WTC11 (cell line): ENCODE measurements at regions not wholly inside any gene's neighbourhood (a gene's known extent, or its start where the extent isn't known, plus 50 kb on each side); places are given as distances from the start of the nearest gene placed in this dataset.

ENCODE experiments used
- AFF4 ChIP-seq: sonication (generic); formaldehyde crosslinking; IDR thresholded peaks from 2 replicates; pipeline ENCODE4 v1.8.1; 2023; ENCODE audit warnings: mild to moderate bottlenecking, missing genetic modification reagents, borderline replicate concordance
- ATF1 ChIP-seq: sonication (generic); formaldehyde crosslinking; IDR thresholded peaks from 2 replicates; pipeline ENCODE4 v1.8.1; 2023; ENCODE audit warnings: mild to moderate bottlenecking, moderate library complexity, missing genetic modification reagents
- ATF3 ChIP-seq: sonication (generic); formaldehyde crosslinking; conservative IDR thresholded peaks from 2 replicates; pipeline ENCODE4 v1.8.1; 2022; ENCODE audit warnings: mild to moderate bottlenecking, missing genetic modification reagents
- CREB1 ChIP-seq: sonication (generic); formaldehyde crosslinking; IDR thresholded peaks from 2 replicates; pipeline ENCODE4 v1.8.0; 2023; ENCODE audit warnings: mild to moderate bottlenecking, missing genetic modification reagents
- CTCF ChIP-seq: fragments of 200-600 bp; IDR thresholded peaks from 2 replicates; pipeline ENCODE4 v1.8.0; 2022; ENCODE audit warnings: antibody characterized with exemption
- ESRRA ChIP-seq: sonication (generic); formaldehyde crosslinking; IDR thresholded peaks from 2 replicates; pipeline ENCODE4 v1.8.1; 2022; ENCODE audit warnings: mild to moderate bottlenecking, missing genetic modification reagents, borderline replicate concordance
- ETV6 ChIP-seq: sonication (generic); formaldehyde crosslinking; IDR thresholded peaks from 2 replicates; pipeline ENCODE4 v1.8.1; 2022; ENCODE audit warnings: mild to moderate bottlenecking, missing genetic modification reagents
- JUN ChIP-seq: sonication (generic); formaldehyde crosslinking; IDR thresholded peaks from 2 replicates; pipeline ENCODE4 v1.8.0; 2023; ENCODE audit warnings: mild to moderate bottlenecking, missing genetic modification reagents
- TEAD4 ChIP-seq: sonication (generic); formaldehyde crosslinking; IDR thresholded peaks from 2 replicates; pipeline ENCODE4 v1.8.0; 2022; ENCODE audit warnings: mild to moderate bottlenecking, missing genetic modification reagents
- ZMAT4 ChIP-seq: fragments of 250-450 bp; sonication (Bioruptor Pico); IDR thresholded peaks from 2 replicates; pipeline ENCODE4 v1.9.0; 2021; ENCODE audit warnings: mild to moderate bottlenecking
- ZNF121 ChIP-seq: sonication (generic); formaldehyde crosslinking; IDR thresholded peaks from 2 replicates; pipeline ENCODE4 v1.8.0; 2023; ENCODE audit warnings: missing genetic modification reagents
- ZNF263 ChIP-seq: sonication (generic); formaldehyde crosslinking; IDR thresholded peaks from 2 replicates; pipeline ENCODE4 v1.8.1; 2022; ENCODE audit warnings: low read depth, mild to moderate bottlenecking, moderate library complexity, missing genetic modification reagents

- TF ChIP-seq CTCF (no peak), ATF1 (CRISPR knock-in tag) (no peak), ZMAT4 (CRISPR knock-in tag) (no peak), ESRRA (CRISPR knock-in tag) (no peak), ATF3 (CRISPR knock-in tag) (no peak), TEAD4 (CRISPR knock-in tag) (no peak), AFF4 (CRISPR knock-in tag) (no peak), JUN (CRISPR knock-in tag) (no peak), CREB1 (CRISPR knock-in tag) (no peak), ETV6 (CRISPR knock-in tag) (no peak), ZNF263 (CRISPR knock-in tag) (no peak), ZNF121 (CRISPR knock-in tag) (no peak)
These were observed 102.3 kb upstream of the IPO9 start for GRCh38 chr1:201726700-201727099.
